SK-N-SH (cell line): ENCODE measurements at regions not wholly inside any gene's neighbourhood (a gene's known extent, or its start where the extent isn't known, plus 50 kb on each side); places are given as distances from the start of the nearest gene placed in this dataset.

ENCODE experiments used
- CTCF ChIP-seq: fragments of 200-600 bp; sonication (generic); IDR thresholded peaks from 2 replicates; pipeline ENCODE4 v1.6.1; 2017; ENCODE audit warnings: antibody characterized with exemption, mild to moderate bottlenecking, moderate library complexity
- EZH2phosphoT487 ChIP-seq: fragments of 200-600 bp; sonication (generic); IDR thresholded peaks from 2 replicates; pipeline ENCODE4 v1.6.1; 2017; ENCODE audit warnings: low read depth, mixed run types, mild to moderate bottlenecking, antibody characterized with exemption, moderate library complexity, borderline replicate concordance
- FOSL2 ChIP-seq: IDR thresholded peaks from 2 replicates; pipeline ENCODE4 v1.4.0; 2012; ENCODE audit warnings: low read depth, mild to moderate bottlenecking, moderate library complexity, borderline replicate concordance
- FOXJ3 ChIP-seq: sonication (generic); formaldehyde crosslinking; IDR thresholded peaks from 2 replicates; pipeline ENCODE4 v1.5.1; 2020; ENCODE audit warnings: mild to moderate bottlenecking, missing genetic modification reagents
- FOXM1 ChIP-seq: IDR thresholded peaks from 2 replicates; pipeline ENCODE4 v1.4.0; 2012; ENCODE audit warnings: low read depth, mild to moderate bottlenecking
- GATA2 ChIP-seq: sonication (generic); formaldehyde crosslinking; IDR thresholded peaks from 2 replicates; pipeline ENCODE4 v1.5.0; 2020; ENCODE audit warnings: mild to moderate bottlenecking, missing genetic modification reagents
- MAX ChIP-seq: IDR thresholded peaks from 2 replicates; pipeline ENCODE4 v1.4.0; 2012; ENCODE audit warnings: low read depth
- PBX3 ChIP-seq: IDR thresholded peaks from 2 replicates; pipeline ENCODE4; 2012
- POLR2AphosphoS5 ChIP-seq: IDR thresholded peaks from 2 replicates; pipeline ENCODE4 v1.6.1; 2012; ENCODE audit warnings: low read depth, low read length
- RAD21 ChIP-seq: IDR thresholded peaks from 2 replicates; pipeline ENCODE4 v1.6.1; 2012; ENCODE audit warnings: mild to moderate bottlenecking, low read length
- REST ChIP-seq: IDR thresholded peaks from 2 replicates; pipeline ENCODE4 v1.6.1; 2012; ENCODE audit warnings: mild to moderate bottlenecking, low read depth, low read length, moderate library complexity
- RFX5 ChIP-seq: IDR thresholded peaks from 2 replicates; pipeline ENCODE4 v1.6.1; 2012; ENCODE audit warnings: mild to moderate bottlenecking, improper control_type of control experiment, low read length
- SMC3 ChIP-seq: IDR thresholded peaks from 2 replicates; pipeline ENCODE4 v1.6.1; 2012; ENCODE audit warnings: low read depth, low read length, improper control_type of control experiment
- YY1 ChIP-seq: IDR thresholded peaks from 2 replicates; pipeline ENCODE4 v1.4.0; 2012; ENCODE audit warnings: low read depth, mild to moderate bottlenecking

GRCh38 chr2:181397331-181397730 is 59.9 kb upstream of the ITGA4 start:
- TF ChIP-seq CTCF, result no peak
- no peak for TF ChIP-seq FOXM1
- TF ChIP-seq FOXJ3 (CRISPR knock-in tag), result no peak
- TF ChIP-seq POLR2AphosphoS5, result no peak
- TF ChIP-seq REST, result no peak
- TF ChIP-seq RAD21, result no peak
- TF ChIP-seq RFX5, result no peak
- no peak for TF ChIP-seq MAX
- no peak for TF ChIP-seq SMC3
- no peak for TF ChIP-seq EZH2phosphoT487
- TF ChIP-seq PBX3, result no peak
- TF ChIP-seq FOSL2, result no peak
- TF ChIP-seq GATA2 (CRISPR knock-in tag), result no peak
- no peak for TF ChIP-seq YY1
